Ovary (tissue), 3 donors: ENCODE measurements at regions not wholly inside any gene's neighbourhood (a gene's known extent, or its start where the extent isn't known, plus 50 kb on each side); places are given as distances from the start of the nearest gene placed in this dataset.

Source experiments
- CTCF ChIP-seq, 3 donors: fragments of 450-650 bp in 2 of 3; fragments of 200-600 bp in 1 of 3; IDR thresholded peaks; one replicate each; pipeline versions ENCODE4 v1.5.1 to v1.8.0; 2016 to 2022; ENCODE audit warnings: antibody characterized with exemption in 3 of 3, mild to moderate bottlenecking in 1 of 3
- EP300 ChIP-seq: sonication (generic); formaldehyde crosslinking; IDR thresholded peaks from one replicate; pipeline ENCODE4 v1.6.1; 2017; ENCODE audit warnings: antibody characterized with exemption
- POLR2A ChIP-seq: fragments of 450-650 bp; IDR thresholded peaks from one replicate; pipeline ENCODE4 v1.6.1; 2017; ENCODE audit warnings: antibody characterized with exemption, mild to moderate bottlenecking, moderate library complexity
- donor health status: DM: no; HTN: no; CAD: no.

- no peak for TF ChIP-seq CTCF (IDR thresholded peaks at IDR 0.05)
- TF ChIP-seq POLR2A: no peak
- no peak for TF ChIP-seq EP300
Measured at GRCh38 chr1:194774535-194774934, 1588.1 kb upstream of the B3GALT2 start.
